ENCODE measurements at regions not wholly inside any gene's neighbourhood (a gene's known extent, or its start where the extent isn't known, plus 50 kb on each side); places are given as distances from the start of the nearest gene placed in this dataset.

GRCh38 chr11:109362059-109362458 is 59.9 kb upstream of the C11orf87 start:
- Mint-ChIP-seq H3K36me3 (ENCODE audit: insufficient read depth, unreplicated experiment) (no peaks in the 10 kb centered on the region), H3K4me1 (ENCODE audit: insufficient read depth, unreplicated experiment) (peaks cover 7% of the 10 kb centered on the region), H3K4me3 (ENCODE audit: unreplicated experiment) (no peak overlapping the region), H3K27ac (ENCODE audit: low read depth, unreplicated experiment) (no peak overlapping the region), H3K27me3 (ENCODE audit: insufficient read depth, unreplicated experiment) (no peaks in the 10 kb centered on the region), H3K9me3 (ENCODE audit: unreplicated experiment) (no peaks in the 10 kb centered on the region)
- no TSS peak for BruUV-seq (replicated peaks)
- TF ChIP-seq CTCF (IDR thresholded peaks at IDR 0.05; ENCODE audit: unreplicated experiment): no peak
- intact Hi-C loops (cut with micrococcal nuclease): no loop called here
- peak; percentile 24 for DNase-seq (ENCODE audit: unreplicated experiment)
- ChIA-PET CTCF (interaction anchor here (0.6 to 1.1 kb wide), 4 partner anchors 14 to 481 kb away, joined by 3 to 4 read pairs (median 3); no protein-coding TSS in a partner anchor), POLR2A (interaction anchor here (0.6 to 0.9 kb wide), 4 partner anchors 10 to 186 kb away, joined by 3 to 5 read pairs (median 3); no protein-coding TSS in a partner anchor)

- no peak for TF ChIP-seq CTCF (IDR thresholded peaks at IDR 0.05; ENCODE audit: unreplicated experiment)
- Mint-ChIP-seq H3K4me3 (ENCODE audit: unreplicated experiment) (no peak overlapping the region), H3K27me3 (ENCODE audit: insufficient read depth, unreplicated experiment) (no peaks in the 10 kb centered on the region), H3K9me3 (ENCODE audit: unreplicated experiment) (no peaks in the 10 kb centered on the region), H3K4me1 (ENCODE audit: insufficient read depth, unreplicated experiment) (peaks cover 7% of the 10 kb centered on the region), H3K27ac (ENCODE audit: low read depth, unreplicated experiment) (no peak overlapping the region), H3K36me3 (ENCODE audit: insufficient read depth, unreplicated experiment) (no peaks in the 10 kb centered on the region)
- no peak for DNase-seq (ENCODE audit: unreplicated experiment)
- POLR2A ChIA-PET: no interaction called here
- intact Hi-C loops (cut with micrococcal nuclease): no loop called here
- CTCF ChIA-PET: no interaction called here
- BruUV-seq (replicated peaks): no TSS peak
Measured at GRCh38 chr11:109363682-109364081, 58.3 kb upstream of the C11orf87 start.

- no peak for TF ChIP-seq CTCF (IDR thresholded peaks at IDR 0.05; ENCODE audit: unreplicated experiment)
- no peak for DNase-seq (ENCODE audit: unreplicated experiment)
- Mint-ChIP-seq H3K27me3 (ENCODE audit: insufficient read depth, unreplicated experiment) (no peaks in the 10 kb centered on the region), H3K4me1 (ENCODE audit: insufficient read depth, unreplicated experiment) (peaks cover 7% of the 10 kb centered on the region), H3K9me3 (ENCODE audit: unreplicated experiment) (no peaks in the 10 kb centered on the region), H3K4me3 (ENCODE audit: unreplicated experiment) (no peak overlapping the region), H3K27ac (ENCODE audit: low read depth, unreplicated experiment) (no peak overlapping the region), H3K36me3 (ENCODE audit: insufficient read depth, unreplicated experiment) (no peaks in the 10 kb centered on the region)
- BruUV-seq (replicated peaks): no TSS peak
- CTCF ChIA-PET: no interaction called here
- intact Hi-C loops (cut with micrococcal nuclease): no loop called here
- POLR2A ChIA-PET: no interaction called here
Measured at GRCh38 chr11:109364851-109365250, 57.1 kb upstream of the C11orf87 start.

- Mint-ChIP-seq H3K4me1 (ENCODE audit: insufficient read depth, unreplicated experiment) (peaks cover 11% of the 10 kb centered on the region), H3K36me3 (ENCODE audit: insufficient read depth, unreplicated experiment) (no peaks in the 10 kb centered on the region), H3K27me3 (ENCODE audit: insufficient read depth, unreplicated experiment) (no peaks in the 10 kb centered on the region), H3K27ac (ENCODE audit: low read depth, unreplicated experiment) (no peak overlapping the region), H3K9me3 (ENCODE audit: unreplicated experiment) (peaks cover 7% of the 10 kb centered on the region), H3K4me3 (ENCODE audit: unreplicated experiment) (no peak overlapping the region)
- intact Hi-C loops (cut with micrococcal nuclease): no loop called here
- ChIA-PET CTCF (no interaction called here), POLR2A (no interaction called here)
- no peak for DNase-seq (ENCODE audit: unreplicated experiment)
- BruUV-seq (replicated peaks): no TSS peak
- TF ChIP-seq CTCF (IDR thresholded peaks at IDR 0.05; ENCODE audit: unreplicated experiment): no peak
Measured at GRCh38 chr11:109371444-109372176, 50.4 kb upstream of the C11orf87 start.
